ENCODE measurements at regions not wholly inside any gene's neighbourhood (a gene's known extent, or its start where the extent isn't known, plus 50 kb on each side); places are given as distances from the start of the nearest gene placed in this dataset.

DNA sequence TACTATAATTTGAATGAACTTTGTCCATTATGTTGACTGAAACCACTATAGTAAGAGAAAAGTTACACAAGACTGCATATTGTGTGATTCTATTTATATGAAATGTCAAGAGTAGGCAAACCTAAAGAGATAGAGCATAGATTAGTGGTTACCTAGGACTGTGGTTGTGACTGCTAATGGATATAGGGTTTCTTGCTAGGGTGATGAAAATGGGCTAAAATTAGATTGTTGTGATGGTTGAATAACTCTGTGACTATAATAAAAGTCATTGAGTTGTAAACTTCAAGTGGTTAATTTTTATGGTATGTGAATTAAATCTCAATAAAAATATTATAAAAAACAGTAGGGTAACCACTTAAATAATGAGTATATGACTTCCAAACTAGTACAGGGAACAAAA is 142.9 kb upstream of the AHR start:
- ChIA-PET RAD21 (ENCODE audit: low non-redundant PET in 1 of 2, low total read pairs in 2 of 2, uncharacterized antibody in 2 of 2, unreplicated experiment in 2 of 2) (no interaction called here), CTCF (no interaction called here), POLR2A (no interaction called here)
- intact Hi-C loops (cut with micrococcal nuclease), result no loop called here
- no peak overlapping the region for H2AFZ ChIP-seq (ENCODE audit: low read depth, low read length, poor library complexity, severe bottlenecking)
- H3K4me1 ChIP-seq (ENCODE audit: control insufficient read depth in 1 of 2, insufficient read depth in 2 of 2, low read length in 2 of 2), result no peaks in the 10 kb centered on the region
- ATAC-seq (no peak), DNase-seq (ENCODE audit: low read depth, low spot score) (no peak)
- H3K4me2 ChIP-seq (ENCODE audit: low read length), result no peak overlapping the region
- H3K27me3 ChIP-seq (ENCODE audit: insufficient read depth, low read length), result no peaks in the 10 kb centered on the region
- no peak overlapping the region for H3K9ac ChIP-seq (ENCODE audit: low read length)
- BruUV-seq (replicated peaks), result no TSS peak
- H4K20me1 ChIP-seq (ENCODE audit: insufficient read depth), result no peaks in the 10 kb centered on the region
- TF ChIP-seq ZNF274 (IDR thresholded peaks at IDR 0.05; ENCODE audit: low read depth, low read length), result no peak
- TF ChIP-seq CEBPB (IDR thresholded peaks at IDR 0.05; ENCODE audit: low read depth), result no peak
- no peak for TF ChIP-seq SP1 (IDR thresholded peaks at IDR 0.05; ENCODE audit: low read depth)
- H3K4me3 ChIP-seq (replicated peaks in 1 of 2; ENCODE audit: low read depth in 1 of 2, low read length in 2 of 2), result no peak overlapping the region
- H3K79me2 ChIP-seq (ENCODE audit: insufficient read depth, low read length), result no peaks in the 10 kb centered on the region
- H3K36me3 ChIP-seq (ENCODE audit: control insufficient read depth in 1 of 2, insufficient read depth in 2 of 2, low read length in 2 of 2), result no peaks in the 10 kb centered on the region
- H3K9me2 ChIP-seq (ENCODE audit: insufficient read depth), result no peaks in the 10 kb centered on the region
- no peak overlapping the region for H3K27ac ChIP-seq (ENCODE audit: low read depth, low read length)
- H3K9me3 ChIP-seq (ENCODE audit: control insufficient read depth in 1 of 2, insufficient read depth in 1 of 2, low read depth in 1 of 2, low read length in 2 of 2), result no peaks in the 10 kb centered on the region

DNA sequence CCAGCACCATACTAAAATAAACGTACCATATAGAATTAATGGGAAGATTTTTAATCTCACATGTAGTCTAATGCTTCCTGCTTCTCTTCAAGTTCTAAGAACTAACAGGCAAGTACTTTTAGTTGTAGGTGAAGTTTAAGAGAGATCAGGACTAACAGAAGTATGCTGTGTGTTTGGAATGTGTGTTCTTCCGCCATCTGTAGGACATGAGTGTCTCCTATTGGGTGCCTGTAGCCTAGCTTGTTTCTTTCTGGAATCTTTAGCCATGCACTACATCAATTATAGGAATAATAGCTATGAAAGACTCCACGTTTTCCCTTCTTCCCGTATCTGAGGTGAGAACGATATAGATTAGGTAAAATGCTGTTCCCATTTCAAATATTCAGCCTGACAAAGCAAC is 140.2 kb upstream of the AHR start:
- no peaks in the 10 kb centered on the region for H4K20me1 ChIP-seq (ENCODE audit: insufficient read depth)
- H3K4me1 ChIP-seq (ENCODE audit: control insufficient read depth in 1 of 2, insufficient read depth in 2 of 2, low read length in 2 of 2), result no peaks in the 10 kb centered on the region
- no peak overlapping the region for H3K4me2 ChIP-seq (ENCODE audit: low read length)
- ATAC-seq (no peak), DNase-seq (ENCODE audit: low read depth, low spot score) (no peak)
- no TSS peak for BruUV-seq (replicated peaks)
- ChIA-PET POLR2A (no interaction called here), CTCF (no interaction called here), RAD21 (ENCODE audit: low non-redundant PET in 1 of 2, low total read pairs in 2 of 2, uncharacterized antibody in 2 of 2, unreplicated experiment in 2 of 2) (interaction anchor here in 1 of 2 experiments (1.0 kb wide), 1 partner anchor 175 kb away, joined by 3 read pairs; no protein-coding TSS in a partner anchor)
- no peak overlapping the region for H3K9ac ChIP-seq (ENCODE audit: low read length)
- no peak overlapping the region for H3K4me3 ChIP-seq (replicated peaks in 1 of 2; ENCODE audit: low read depth in 1 of 2, low read length in 2 of 2)
- H3K9me2 ChIP-seq (ENCODE audit: insufficient read depth), result no peaks in the 10 kb centered on the region
- H3K79me2 ChIP-seq (ENCODE audit: insufficient read depth, low read length), result no peaks in the 10 kb centered on the region
- no peak overlapping the region for H3K27ac ChIP-seq (ENCODE audit: low read depth, low read length)
- H2AFZ ChIP-seq (ENCODE audit: low read depth, low read length, poor library complexity, severe bottlenecking), result no peak overlapping the region
- TF ChIP-seq, protein P1, sequence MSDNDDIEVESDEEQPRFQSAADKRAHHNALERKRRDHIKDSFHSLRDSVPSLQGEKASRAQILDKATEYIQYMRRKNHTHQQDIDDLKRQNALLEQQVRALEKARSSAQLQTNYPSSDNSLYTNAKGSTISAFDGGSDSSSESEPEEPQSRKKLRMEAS (IDR thresholded peaks at IDR 0.05), result no peak
- peak; percentile 20; the same call in 1 of the 2 replicates for TF ChIP-seq RAD21 (IDR thresholded peaks at IDR 0.05; ENCODE audit: low read depth)
- intact Hi-C loops (cut with micrococcal nuclease), result no loop called here
- H3K27me3 ChIP-seq (ENCODE audit: insufficient read depth, low read length), result no peaks in the 10 kb centered on the region
- no peaks in the 10 kb centered on the region for H3K9me3 ChIP-seq (ENCODE audit: control insufficient read depth in 1 of 2, insufficient read depth in 1 of 2, low read depth in 1 of 2, low read length in 2 of 2)
- no peaks in the 10 kb centered on the region for H3K36me3 ChIP-seq (ENCODE audit: control insufficient read depth in 1 of 2, insufficient read depth in 2 of 2, low read length in 2 of 2)

All from HCT116 (cell line).